A673 (cell line): ENCODE measurements at regions not wholly inside any gene's neighbourhood (a gene's known extent, or its start where the extent isn't known, plus 50 kb on each side); places are given as distances from the start of the nearest gene placed in this dataset.

Source experiments
- CTCF ChIP-seq: fragments of 300-800, 200-600 bp; sonication (generic); conservative IDR thresholded peaks from 2 replicates; pipeline ENCODE4 v1.5.1; 2017; ENCODE audit warnings: low read depth, mild to moderate bottlenecking, antibody characterized with exemption, low read length, moderate library complexity, mixed read lengths
- EZH2 ChIP-seq: fragments of 200-600 bp; sonication (generic); IDR thresholded peaks from 2 replicates; pipeline ENCODE4 v1.6.1; 2017; ENCODE audit warnings: borderline replicate concordance, low read depth, mild to moderate bottlenecking, mixed read lengths, antibody characterized with exemption, low read length; ENCODE audit not compliant: poor library complexity, severe bottlenecking

GRCh38 chr10:23630885-23631284 is 192.0 kb downstream of the OTUD1 start:
- TF ChIP-seq CTCF (no peak), EZH2 (no peak)
